ENCODE measurements at regions not wholly inside any gene's neighbourhood (a gene's known extent, or its start where the extent isn't known, plus 50 kb on each side); places are given as distances from the start of the nearest gene placed in this dataset.

DNA sequence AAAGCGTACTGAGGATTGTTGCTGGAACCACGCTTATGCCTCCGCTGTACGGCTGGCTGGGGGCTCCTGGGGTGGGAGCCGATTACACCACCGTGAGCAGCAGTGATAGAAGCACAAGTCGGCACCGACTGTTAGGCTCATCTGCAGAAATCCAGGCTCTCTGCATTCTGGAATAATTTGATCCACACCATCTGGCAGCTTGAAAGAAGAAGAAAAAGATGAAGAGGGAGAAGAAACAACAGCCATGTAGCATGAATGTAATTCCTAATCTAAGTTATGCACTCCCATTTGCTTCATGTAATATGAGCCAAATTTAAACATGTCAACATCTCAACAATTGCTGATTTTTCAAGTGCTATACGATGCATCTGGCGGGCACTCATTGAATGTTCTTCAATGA lies 84.6 kb upstream of the DHX15 start:
- DNase-seq, result no peak

DNA sequence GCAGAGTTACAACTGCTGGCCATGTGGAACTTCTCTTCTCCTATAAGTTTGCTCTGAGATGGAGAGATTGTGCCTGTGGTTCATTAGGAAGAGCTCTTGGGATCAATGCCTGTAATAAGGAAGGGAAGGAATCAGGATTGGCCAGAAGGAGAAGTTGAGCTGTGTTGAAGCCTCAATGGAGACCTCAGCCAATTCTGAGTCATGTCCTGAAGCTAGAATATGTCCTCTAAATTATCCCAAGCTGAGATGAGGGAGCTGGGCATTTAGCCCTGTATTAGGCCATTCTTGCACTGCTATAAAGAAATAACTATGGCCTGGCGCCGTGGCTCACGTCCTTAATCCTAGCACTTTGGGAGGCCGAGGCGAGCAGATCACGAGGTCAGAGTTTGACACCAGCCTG lies 85.4 kb upstream of the DHX15 start:
- no peak for DNase-seq

DNA sequence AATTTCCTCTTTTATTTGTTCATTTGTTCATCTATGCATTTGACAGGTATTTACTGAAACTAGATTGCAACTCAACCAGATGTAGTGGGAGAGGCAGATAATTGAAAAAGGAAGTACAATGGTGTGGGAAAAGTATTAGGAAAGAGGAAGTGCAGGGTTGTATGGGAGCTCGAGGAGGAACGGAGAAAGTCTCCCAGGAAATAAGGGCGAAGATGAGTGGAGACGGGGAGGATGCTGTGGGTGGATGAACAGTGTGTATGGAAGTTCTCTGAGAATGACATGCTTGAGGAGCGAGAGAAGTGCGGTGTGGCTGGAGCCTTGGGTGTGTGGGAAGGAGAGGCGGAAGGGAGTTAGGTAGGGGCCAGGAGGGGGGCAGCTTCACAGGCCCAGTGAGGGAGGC lies 87.5 kb upstream of the DHX15 start:
- no peak for DNase-seq

DNA sequence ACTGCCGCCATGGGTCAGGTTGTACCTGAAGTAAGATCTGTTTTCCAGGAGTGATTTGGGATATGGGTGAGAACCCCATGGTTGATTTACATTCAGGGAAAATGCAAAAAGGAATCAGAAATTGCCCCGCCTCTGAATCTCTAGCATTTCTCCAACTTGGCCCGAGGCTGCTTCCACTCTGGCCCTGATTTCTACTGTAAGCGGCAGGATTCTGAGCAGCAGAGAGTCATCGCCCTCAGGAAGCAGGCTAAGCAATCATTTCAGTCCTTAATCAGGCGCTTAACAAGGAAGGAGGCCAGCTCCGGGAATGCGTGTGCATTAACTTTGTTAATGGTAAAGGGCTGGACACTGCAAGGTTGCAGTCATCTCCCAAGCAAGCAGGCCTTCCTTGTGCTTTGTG lies 88.5 kb upstream of the DHX15 start:
- no peak for DNase-seq

DNA sequence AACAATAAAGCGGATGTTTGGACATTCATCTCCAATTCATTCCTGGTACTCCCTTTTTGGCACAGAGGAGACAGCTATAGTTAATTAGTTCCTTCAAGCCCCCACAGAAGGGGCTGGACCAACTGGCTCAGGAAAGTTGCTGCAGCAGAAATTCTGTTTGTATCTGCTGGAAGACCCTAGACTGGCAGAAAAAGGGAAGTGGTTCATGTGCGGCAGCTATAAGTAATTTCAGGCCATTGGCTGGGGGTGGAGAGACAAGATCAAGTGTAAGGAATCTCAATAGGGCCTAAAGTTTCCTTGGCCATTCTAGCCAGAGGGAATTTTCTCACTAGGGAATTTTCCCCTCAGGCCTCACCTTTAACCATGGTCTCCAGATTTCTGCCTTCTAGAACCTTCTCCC lies 89.9 kb upstream of the DHX15 start:
- DNase-seq, result no peak

DNA sequence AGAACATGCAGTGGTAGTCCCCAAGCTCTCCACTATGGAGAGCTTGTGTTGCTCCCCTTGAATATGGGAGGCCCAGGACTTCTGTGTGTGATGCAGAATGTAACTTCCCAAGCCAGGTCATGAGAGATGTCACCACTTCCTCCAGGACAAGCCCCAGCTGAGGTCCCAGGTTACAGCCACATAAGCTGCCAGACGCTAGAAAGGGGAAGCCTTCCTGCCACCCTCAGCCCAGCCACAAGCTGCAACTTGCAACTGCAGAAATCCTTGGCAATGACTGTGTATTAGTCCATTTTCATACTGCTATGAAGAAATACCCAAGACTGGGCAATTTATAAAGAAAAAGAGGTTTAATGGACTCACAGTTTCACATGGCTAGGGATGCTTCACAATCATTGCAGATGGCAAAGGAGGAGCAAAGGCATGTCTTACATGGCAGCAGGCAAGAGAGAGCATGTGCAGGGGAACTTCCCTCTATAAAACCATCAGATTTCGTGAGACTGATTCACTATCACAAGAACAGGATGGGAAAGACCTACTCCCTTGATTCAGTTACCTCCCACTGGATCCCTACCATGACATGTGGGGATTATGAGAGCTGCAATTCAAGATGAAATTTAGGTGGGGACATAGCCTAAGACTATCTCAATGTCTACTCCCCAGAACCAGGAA lies 91.5 kb upstream of the DHX15 start:
- DNase-seq, result no peak

DNA sequence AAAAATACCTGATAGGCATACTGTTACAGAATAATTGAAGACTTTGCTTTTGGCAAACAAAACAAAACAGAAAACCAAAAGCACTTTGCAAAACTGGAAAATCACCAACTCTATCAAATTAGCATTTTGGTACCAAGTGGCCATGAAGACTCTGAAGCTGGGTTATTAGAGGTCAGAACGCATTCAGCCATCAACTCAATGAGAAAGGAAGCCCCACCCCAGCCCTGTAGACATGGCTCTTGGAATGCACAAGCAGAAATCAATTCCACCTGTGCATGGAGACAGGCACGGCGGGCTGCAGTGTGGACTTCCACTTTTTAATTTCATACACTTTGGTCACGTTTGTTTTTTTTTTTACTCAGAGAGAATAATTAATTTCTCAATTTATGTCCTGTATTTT lies 93.6 kb upstream of the DHX15 start:
- no peak for DNase-seq

DNA sequence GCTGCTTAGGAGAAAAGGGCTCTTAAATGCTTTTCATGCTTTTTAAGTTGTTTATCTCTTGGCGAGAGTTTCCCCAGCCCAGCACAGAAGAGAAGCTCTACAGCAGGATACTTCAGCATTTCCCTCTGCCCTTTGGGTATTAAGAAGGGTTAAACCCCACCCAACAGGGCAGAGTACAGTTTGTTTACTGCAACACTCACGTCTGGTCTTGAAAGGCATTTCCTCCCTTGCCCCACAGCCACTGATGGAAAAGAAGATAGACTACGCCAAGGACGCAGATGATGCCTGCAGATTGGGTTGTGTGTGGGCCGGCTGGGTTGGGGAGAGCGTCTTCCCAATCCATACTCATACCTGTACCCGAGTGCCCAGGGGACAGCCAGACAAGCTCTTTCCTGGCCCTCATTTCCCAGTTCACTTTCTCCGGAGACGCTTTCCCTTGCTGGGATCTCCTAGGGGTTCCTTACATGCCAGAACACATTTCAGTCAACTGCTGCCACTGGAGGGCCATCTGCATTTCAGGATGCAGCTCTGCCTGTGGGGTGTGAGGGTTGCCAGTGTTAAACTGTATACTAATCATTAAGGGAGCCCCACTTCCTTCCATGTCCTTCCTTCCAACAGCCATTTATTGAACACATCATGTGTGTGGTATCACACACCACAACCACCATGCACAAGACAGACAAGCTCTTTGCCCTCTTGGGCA lies 96.5 kb upstream of the DHX15 start:
- DNase-seq, result no peak

DNA sequence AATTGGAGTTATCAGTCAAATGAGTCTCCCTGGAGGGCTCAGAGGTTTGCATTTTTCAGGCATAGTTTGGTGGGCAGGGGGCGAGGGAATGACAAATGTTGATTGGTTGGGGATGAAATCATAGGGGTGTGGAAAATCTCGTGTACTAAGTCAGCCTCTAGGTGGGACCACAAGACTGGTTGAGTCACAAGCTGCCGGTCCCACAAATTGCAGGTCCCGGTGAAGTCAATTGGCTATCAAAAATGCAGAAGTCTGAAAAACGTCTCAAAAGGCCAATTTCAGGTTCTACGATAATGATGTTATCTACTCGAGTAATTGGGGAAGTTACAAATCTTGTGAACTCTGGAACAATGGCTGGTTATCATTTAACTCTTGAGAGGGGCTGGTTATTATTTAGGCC lies 98.8 kb upstream of the DHX15 start:
- DNase-seq, result no peak

DNA sequence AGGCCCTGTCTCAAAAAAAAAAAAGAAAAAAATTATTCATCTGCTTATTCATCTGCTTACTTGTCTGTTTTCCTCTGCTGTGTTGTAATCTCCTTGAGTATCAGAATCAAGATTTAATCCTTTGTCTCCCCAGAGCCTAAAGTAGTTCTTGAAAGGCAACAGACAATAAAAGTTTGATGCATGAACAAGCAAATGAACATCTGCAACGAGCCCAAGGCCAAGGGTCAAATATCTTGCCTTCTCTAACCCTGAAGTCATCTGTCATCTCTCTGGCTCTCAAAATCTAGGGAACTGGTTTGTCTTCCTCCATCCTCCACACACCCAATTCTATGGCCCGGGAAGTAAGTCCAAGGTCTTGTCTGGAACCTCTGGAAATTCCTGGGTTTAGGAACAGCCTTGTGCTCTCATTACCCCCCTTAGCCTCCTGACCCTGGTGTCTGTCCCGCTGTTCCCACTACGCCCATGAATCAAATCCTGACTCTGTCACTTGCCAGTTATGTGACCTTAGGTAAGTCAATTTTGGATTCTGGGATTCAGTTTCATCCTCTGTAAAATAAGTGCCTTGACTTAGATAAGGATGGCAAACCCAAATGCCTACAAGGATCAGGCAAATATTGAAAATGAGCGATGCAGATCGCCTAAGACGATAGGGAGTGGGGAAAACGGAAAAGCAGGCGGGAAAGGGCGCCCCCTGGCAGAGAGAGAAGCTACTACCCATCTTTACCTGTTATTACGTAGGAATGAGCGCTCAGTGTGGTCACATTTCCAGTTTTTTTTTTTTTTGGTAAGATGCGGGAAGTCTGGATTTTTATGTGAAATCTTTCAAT lies 102.7 kb upstream of the DHX15 start:
- DNase-seq, result no peak

DNA sequence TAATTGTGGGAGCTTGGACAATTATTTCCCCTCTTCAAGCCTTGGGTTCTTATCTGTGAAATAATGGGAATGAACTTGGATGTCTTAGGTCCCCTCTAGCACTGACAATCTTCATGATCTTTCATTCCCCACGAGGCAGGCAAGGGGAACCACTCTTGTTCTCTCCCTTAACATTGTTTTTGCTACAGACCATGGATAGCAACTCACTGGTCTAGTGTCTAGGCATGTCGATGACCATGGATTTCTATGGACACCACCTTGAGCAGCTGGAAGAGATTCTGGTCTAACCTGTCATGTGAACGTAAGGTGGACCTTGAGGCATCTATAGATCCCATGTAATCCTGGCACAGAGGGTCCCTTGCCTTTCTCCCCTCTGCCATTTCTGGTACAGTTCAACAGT lies 104.1 kb upstream of the DHX15 start:
- no peak for DNase-seq

DNA sequence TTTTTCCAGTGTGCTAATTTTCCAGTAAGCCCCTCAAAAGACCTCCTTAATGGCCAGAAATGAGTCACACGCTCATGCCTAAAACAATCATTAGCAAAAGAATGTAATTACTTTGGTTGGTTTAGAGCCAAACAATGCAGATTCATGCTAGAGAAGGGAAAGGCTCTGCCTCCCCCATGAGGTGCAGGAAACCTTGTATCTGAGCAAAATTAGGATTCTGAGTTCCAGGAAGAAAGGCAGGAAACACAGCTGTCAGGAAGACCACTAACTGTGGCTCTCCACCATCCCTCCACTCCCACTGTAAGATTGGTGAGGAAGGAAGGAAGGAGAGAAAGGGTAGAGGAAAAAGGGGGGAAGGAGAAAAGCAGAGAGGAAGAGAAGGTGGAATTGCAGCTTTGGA lies 104.9 kb upstream of the DHX15 start:
- DNase-seq, result no peak

DNA sequence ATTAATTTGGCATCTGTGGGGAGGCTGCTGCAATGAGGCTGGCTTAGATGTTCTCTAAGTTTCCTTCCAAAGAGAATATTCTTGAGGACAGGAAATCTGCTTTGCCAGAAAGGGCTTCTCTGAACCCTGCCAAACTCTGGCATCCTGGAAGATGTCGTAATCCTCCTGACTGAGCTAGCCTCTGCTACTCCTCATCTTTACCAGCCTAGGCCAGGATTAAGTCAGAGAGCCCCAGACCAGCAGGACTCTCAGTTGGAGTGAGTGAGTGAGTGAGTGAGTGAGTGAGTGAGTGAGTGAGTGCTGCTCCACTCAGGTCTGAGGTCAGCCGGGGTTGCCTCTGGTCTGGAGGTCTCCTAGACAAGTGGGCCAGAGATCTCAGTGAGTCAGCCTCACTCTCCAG lies 104.9 kb upstream of the SOD3 start:
- DNase-seq, result no peak

DNA sequence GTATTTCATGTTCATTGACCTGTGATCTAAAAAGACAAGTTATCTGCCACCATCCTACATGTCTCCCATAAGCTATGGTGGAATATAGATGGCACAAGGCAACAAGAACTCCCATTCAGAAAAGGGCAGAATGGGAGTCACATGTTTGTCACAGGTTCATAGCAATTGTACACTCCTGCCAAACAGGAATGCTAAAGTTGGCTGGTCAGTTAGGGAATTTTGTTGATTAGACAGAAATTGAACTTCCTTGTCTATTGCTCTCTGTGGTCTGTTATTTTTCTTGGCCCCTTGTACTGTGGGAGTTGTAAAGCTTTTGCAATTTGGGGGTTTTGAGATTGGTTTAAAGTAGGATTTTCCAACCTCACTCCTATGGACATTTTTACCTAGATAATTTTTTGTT lies 101.7 kb upstream of the SOD3 start:
- no peak for DNase-seq

DNA sequence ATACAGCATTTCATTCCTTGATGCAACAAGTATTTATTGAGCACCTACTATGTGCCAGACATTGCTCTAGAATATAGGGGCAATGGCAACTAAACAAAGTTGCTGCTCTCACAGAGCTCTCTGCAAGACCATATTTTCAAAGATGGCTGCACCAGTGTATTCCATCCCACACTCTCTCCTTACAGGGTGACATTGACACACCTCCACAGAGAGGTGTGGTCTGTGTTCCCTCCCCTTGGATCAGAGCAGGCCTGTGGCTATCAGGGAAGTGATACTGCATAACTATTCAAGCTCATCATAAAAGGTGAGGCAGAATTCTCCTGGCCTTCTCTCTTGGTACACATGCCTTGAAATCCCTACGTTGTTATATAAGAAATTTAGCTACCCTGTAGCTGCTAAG lies 95.3 kb upstream of the SOD3 start:
- no peak for DNase-seq

DNA sequence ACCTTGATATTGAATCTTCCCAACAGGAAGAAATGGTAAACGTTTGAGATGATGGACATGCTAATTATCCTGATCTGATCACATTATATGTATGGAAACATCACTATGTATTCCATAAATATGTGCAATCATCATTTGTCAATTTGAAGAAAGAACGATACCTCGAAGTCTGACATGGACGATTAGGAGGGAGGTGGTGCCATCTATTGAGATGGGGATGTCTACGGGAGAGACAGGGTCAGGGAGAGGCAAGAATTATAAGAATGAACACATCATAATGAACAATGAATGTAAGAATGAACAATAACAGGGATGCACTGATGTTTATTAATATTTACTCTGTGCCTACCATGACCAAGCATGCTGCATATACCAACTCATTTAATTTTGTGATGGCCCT lies 93.7 kb upstream of the SOD3 start:
- no peak for DNase-seq

DNA sequence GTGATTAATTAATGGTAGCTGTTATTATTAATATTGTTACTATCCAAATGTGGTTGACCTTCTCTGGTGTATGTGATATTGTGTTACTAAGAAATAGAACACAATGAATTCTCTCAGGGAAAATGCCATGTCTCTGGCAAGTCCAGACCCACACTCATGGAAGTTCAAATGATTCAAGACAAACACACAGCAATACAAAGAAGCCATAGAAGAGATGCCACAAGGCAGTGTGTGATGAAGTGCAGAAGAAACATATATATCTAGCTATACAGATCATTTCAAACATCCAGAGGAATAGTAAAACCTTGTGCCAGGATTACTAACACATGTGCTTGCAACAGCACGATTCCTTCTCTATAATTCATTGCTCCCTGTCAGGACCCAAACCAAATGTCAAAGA lies 93.1 kb upstream of the SOD3 start:
- no peak for DNase-seq

DNA sequence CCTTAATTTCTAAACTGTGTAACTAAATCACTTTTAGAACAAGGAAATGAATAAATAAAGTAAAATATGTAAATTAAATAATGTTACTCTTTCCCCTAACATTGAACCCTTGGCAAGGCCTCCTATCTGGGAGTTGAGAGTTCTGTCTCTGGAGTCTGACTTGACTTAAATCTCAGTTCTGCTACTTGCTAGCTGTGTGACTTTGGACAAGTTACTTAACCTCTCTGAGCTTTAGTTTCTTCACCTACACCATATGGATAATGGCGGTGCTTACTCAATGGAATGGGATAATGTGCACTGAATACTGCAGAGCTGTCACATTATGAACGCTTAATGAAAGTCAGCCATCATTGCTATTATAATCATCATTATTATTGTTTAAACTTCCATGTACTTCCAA lies 92.1 kb upstream of the SOD3 start:
- no peak for DNase-seq

DNA sequence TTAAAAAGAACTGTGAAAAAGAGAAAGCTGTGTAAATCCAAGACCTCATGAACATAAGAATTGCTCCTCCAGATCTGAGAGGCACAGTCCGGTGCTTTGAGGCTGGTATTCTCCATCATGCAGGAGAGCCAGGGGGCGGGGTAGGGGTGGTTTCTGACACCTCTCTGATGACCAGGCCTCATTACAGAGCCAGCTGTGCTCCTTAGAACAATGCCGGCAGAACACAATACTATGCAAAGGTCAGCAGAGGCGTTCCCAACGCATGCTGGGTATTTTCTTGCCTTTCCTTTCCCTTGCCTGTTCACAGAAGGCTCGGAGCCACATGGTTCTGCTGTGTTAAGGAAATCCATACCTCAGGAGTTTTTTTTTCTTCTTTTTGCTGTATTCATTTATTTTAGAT lies 91.2 kb upstream of the SOD3 start:
- no peak for DNase-seq

DNA sequence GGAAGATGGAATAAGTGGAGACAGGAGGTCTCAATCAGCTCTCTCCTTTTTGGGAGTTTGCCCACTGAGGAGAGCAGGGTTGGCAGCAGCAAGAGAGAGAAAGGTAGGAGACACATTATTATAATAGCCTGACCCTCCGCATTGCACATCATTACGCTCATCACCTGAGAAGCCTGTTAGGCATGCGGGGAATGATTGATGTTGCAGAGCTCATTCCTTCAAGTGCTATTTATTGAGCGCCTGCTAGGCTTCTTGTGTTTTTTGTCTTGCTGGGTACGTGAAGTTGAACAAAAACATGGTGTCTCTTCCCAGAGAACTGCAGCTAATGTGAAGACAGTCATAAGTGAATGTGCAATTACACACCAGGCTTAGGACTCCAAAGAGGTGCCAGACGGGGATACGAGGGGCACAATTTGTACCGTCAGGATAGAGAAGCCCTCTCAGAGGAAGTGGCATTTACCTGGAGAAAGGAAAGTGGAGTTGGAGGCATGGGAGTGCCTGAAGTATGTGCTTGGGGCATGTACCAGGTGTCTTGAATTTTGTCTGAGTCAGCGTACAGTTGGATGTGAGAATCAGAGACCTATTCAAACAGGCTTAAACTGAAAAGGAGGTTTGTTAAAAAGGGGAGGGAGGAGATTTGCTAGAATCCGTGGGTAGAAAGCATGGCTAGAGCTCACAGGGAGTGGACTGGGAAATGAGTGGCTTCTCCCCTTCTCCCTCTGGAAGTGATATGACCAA lies 90.2 kb upstream of the SOD3 start:
- no peak for DNase-seq

DNA sequence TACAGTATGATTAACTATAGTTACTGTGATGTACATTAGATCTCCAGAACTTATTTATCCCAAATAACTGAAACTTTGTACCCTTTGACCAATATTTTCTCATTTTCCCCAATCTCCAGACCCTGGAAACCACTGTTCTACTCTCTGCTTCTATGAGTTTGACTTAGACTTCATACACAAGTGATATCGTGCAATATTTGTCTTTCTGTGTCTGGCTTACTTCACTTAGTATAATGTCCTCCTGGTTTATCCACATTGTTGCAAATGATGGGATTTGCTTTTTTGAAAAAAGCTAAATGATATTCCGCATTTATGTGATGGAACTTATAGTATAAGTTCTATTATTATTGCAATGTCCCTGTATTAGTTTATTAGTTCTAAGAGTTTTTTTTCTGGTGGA lies 81.8 kb upstream of the SOD3 start:
- DNase-seq, result no peak

DNA sequence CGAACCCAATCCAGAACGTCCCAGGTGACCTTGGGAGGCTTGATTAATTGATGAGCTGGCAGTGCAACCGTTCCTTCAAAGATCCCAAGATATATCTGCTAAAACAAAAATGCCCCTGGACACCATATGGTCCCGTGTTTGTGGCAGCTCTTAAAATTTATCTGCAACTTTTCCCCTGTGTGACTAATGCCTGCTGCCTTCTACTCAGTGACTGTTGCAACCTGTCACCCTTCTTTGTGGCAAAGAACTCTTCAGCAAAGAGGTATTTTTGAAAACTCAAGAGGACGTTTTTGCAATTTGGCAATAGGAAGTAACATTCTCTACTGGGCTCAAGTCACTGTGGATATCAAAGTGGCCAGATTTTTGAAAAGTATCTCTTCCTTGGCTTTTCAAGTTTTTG lies 75.8 kb upstream of the SOD3 start:
- DNase-seq, result no peak

DNA sequence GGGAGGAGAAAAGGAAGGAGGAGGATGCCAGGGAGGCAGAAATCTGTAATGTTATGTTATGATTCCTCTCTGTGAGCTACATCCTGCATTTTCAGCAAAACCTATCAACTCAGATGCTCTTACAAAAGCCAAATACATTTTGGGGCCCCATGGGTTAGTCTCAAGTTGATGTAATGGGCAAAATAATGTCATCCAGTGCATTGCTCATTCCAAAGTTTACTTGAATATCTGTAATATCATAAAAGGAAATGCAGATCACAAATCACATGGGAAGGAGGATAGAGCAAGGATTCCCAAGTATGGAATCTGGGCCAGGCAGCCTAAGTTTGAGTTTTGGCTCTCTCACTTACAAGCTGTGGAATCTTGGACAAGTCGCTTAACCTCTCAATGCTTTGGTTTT lies 74.9 kb upstream of the SOD3 start:
- DNase-seq, result no peak

DNA sequence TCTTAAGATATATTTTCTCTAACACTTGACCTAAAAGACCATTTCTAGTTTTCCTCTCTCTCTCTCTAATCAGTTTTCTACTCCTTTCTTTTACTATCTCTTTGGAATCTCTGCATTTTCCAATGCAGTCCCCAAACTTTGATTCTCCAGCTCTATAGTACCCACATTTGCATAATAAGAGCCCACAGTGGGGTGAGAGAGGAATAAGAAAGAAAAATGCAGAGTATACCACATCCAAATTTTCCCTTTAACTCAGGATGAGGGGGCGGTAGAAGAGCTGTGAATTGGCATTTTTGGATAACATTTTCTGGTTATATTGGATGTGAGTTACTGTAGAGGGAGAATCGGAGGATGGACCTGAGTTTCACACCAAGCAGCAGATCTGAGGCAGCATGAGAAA lies 74.4 kb upstream of the SOD3 start:
- no peak for DNase-seq
